Endothelial cell of umbilical vein (primary cell): ENCODE measurements at regions not wholly inside any gene's neighbourhood (a gene's known extent, or its start where the extent isn't known, plus 50 kb on each side); places are given as distances from the start of the nearest gene placed in this dataset.

Source experiments
- BruUV-seq: library from RNA; stranded (reverse); fragments of 400-500 nt; replicated peaks from 2 replicates; lab custom pipeline; 2021; lab: Mats Ljungman, UMichigan
- CTCF ChIA-PET: fragments of 300-600, 350-600 bp; sonication (Branson Sonifier 250); formaldehyde crosslinking; loops from one replicate; lab custom pipeline; 2021; ENCODE audit warnings: antibody characterized with exemption, inconsistent platforms; lab: Charles Lee
- POLR2A ChIA-PET: fragments of 300-600, 350-600 bp; sonication (Branson Sonifier 250); formaldehyde crosslinking; loops from one replicate; lab custom pipeline; 2021; ENCODE audit warnings: antibody characterized with exemption, inconsistent platforms; lab: Charles Lee
- DNase-seq: peaks from one replicate; pipeline ENCODE4 v3.0.0-alpha.2; 2011; ENCODE audit warnings: low read depth, low spot score
- FAIRE-seq: peaks from 2 replicates; lab custom pipeline; 2011; peaks lifted over from hg19 to GRCh38; lab: Jason Lieb, UNC
- H2AFZ ChIP-seq: 2 replicates; pipeline ENCODE4 v1.6.0; 2012; ENCODE audit warnings: low read depth, low read length, control low read depth, inconsistent platforms
- H3K27ac ChIP-seq: 2 replicates; pipeline ENCODE4 v1.5.1; 2011; ENCODE audit warnings: low read depth, mild to moderate bottlenecking, control low read depth, low read length, moderate library complexity; ENCODE audit not compliant: insufficient read depth
- H3K27me3 ChIP-seq, 2 experiments: 2 replicates each; pipeline versions ENCODE4 v1.6.0 to v1.6.1; 2011; ENCODE audit warnings: low read length in 2 of 2, mixed read lengths in 1 of 2; ENCODE audit not compliant: control insufficient read depth in 2 of 2, insufficient read depth in 2 of 2
- H3K36me3 ChIP-seq, 2 experiments: 2 replicates in 1 of 2; 3 replicates in 1 of 2; pipeline ENCODE4 v1.5.1; 2011; ENCODE audit warnings: low read length in 2 of 2, mild to moderate bottlenecking in 1 of 2, moderate library complexity in 1 of 2; ENCODE audit not compliant: control insufficient read depth in 2 of 2, insufficient read depth in 2 of 2; ENCODE audit errors: extremely low read depth in 1 of 2
- H3K4me1 ChIP-seq: 3 replicates; pipeline ENCODE4 v1.5.1; 2011; ENCODE audit warnings: mild to moderate bottlenecking, low read length; ENCODE audit not compliant: control insufficient read depth, insufficient read depth; ENCODE audit errors: extremely low read depth
- H3K4me2 ChIP-seq: 2 replicates; pipeline ENCODE4 v1.6.1; 2011; ENCODE audit warnings: low read length, control low read depth, mixed read lengths; ENCODE audit not compliant: insufficient read depth
- H3K4me3 ChIP-seq, 3 experiments: fragments of 200-600 bp in 1 of 3; sonication (generic), shearing (Covaris generic) in 1 of 3; replicated peaks in 1 of 3; 2 replicates each; pipeline ENCODE4 v1.5.1; 2011 to 2016; ENCODE audit warnings: control low read depth in 3 of 3, low read length in 3 of 3, mild to moderate bottlenecking in 2 of 3, inconsistent platforms in 1 of 3, low read depth in 1 of 3, moderate library complexity in 1 of 3; ENCODE audit not compliant: insufficient read depth in 1 of 3
- H3K79me2 ChIP-seq: 2 replicates; pipeline ENCODE4 v1.6.0; 2012; ENCODE audit warnings: low read length, inconsistent platforms; ENCODE audit not compliant: control insufficient read depth, insufficient read depth
- H3K9ac ChIP-seq: replicated peaks from 2 replicates; pipeline ENCODE3; 2011; ENCODE audit warnings: low read length, control low read depth; ENCODE audit not compliant: insufficient read depth; ENCODE audit errors: extremely low read depth
- H3K9me1 ChIP-seq: replicated peaks from 3 replicates; pipeline ENCODE4 v1.6.0; 2011; ENCODE audit warnings: mild to moderate bottlenecking, low read length; ENCODE audit not compliant: control insufficient read depth, insufficient read depth; ENCODE audit errors: extremely low read depth
- H3K9me3 ChIP-seq: replicated peaks from 2 replicates; pipeline ENCODE4 v1.5.1; 2012; ENCODE audit warnings: low read length, inconsistent platforms; ENCODE audit not compliant: control insufficient read depth, insufficient read depth
- H4K20me1 ChIP-seq: replicated peaks from 2 replicates; pipeline ENCODE3; 2011; ENCODE audit warnings: mild to moderate bottlenecking, low read length; ENCODE audit not compliant: control insufficient read depth, insufficient read depth; ENCODE audit errors: extremely low read depth
- EZH2 ChIP-seq: IDR thresholded peaks from 2 replicates; pipeline ENCODE4 v1.6.1; 2012; ENCODE audit warnings: borderline replicate concordance, low read depth, mild to moderate bottlenecking, moderate library complexity, low read length, inconsistent platforms; ENCODE audit not compliant: severe bottlenecking
- FOS ChIP-seq: IDR thresholded peaks from 2 replicates; pipeline ENCODE4 v1.6.1; 2011; ENCODE audit warnings: mild to moderate bottlenecking, low read length, moderate library complexity, borderline replicate concordance; ENCODE audit not compliant: insufficient read depth
- GATA2 ChIP-seq: IDR thresholded peaks from 2 replicates; pipeline ENCODE4 v1.7.0; 2011; ENCODE audit warnings: low read depth, mild to moderate bottlenecking, moderate library complexity, mixed read lengths, low read length; ENCODE audit not compliant: insufficient read length, insufficient read depth
- JUN ChIP-seq: IDR thresholded peaks from 2 replicates; pipeline ENCODE4 v1.6.1; 2011; ENCODE audit warnings: borderline replicate concordance, low read depth; ENCODE audit not compliant: insufficient read length, insufficient read depth
- MYC ChIP-seq: IDR thresholded peaks from one replicate; pipeline ENCODE4 v1.6.1; 2011; ENCODE audit warnings: mild to moderate bottlenecking, low read depth, low read length
- POLR2A ChIP-seq: IDR thresholded peaks from 2 replicates; pipeline ENCODE4 v1.6.1; 2012; ENCODE audit warnings: low read depth, mild to moderate bottlenecking, control low read depth, low read length
- POLR2AphosphoS5 ChIP-seq: IDR thresholded peaks from 2 replicates; pipeline ENCODE4 v1.6.1; 2012; ENCODE audit warnings: low read depth, mild to moderate bottlenecking, control low read depth, low read length, moderate library complexity; ENCODE audit not compliant: insufficient read depth
- dilution Hi-C: fragments of 300-500 bp; cut with MboI; formaldehyde crosslinking; loops from one replicate; pipeline ENCODE4 v1.15.0; 2019; ENCODE audit warnings: low sequenced_read_pairs; ENCODE audit not compliant: extremely low pct_ligation_motif_present
- intact Hi-C: fragments of 100-400 bp; cut with micrococcal nuclease; formaldehyde crosslinking; loops from one replicate; pipeline ENCODE4 v1.10.0; 2022
- TF ChIP-seq, protein P1 (sequence below), 2 donors: IDR thresholded peaks; 1 replicate in 1 of 2; 2 replicates in 1 of 2; pipeline ENCODE4 v1.5.1; 2011; ENCODE audit warnings: low read length in 2 of 2, mild to moderate bottlenecking in 2 of 2, moderate library complexity in 2 of 2, control low read depth in 1 of 2, inconsistent platforms in 1 of 2, low read depth in 1 of 2; ENCODE audit not compliant: insufficient read depth in 1 of 2; ENCODE audit errors: extremely low read depth in 1 of 2
- TF ChIP-seq, protein P2 (sequence below): IDR thresholded peaks from 2 replicates; pipeline ENCODE4 v1.6.1; 2011; ENCODE audit not compliant: insufficient read depth, insufficient read length

DNA sequence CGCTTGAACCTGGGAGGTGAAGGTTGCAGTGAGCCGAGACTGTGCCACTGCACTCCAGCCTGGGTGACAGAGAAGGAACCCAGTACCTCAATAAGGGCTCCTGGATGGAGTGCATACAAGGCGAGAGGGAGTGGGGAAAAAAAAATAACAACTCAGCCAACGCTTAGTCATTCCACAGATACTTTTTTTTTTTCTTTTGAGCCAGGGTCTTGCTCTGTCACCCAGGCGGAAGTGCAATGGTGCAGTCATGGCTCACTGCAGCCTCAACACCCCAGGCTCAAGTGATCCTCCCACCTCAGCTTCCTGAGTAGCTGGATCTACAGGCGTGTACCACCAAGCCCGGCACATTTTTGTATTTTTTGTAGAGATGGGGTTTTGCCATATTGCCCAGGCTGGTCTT, 59.5 kb upstream of the GGTA1 start:
- Histone ChIP-seq H3K4me2 (no peak overlapping the region), H3K9me1 (no peaks in the 10 kb centered on the region), H4K20me1 (no peaks in the 10 kb centered on the region), H3K9me3 (no peaks in the 10 kb centered on the region), H3K4me1 (peaks cover 20% of the 10 kb centered on the region), H3K79me2 (no peaks in the 10 kb centered on the region), H3K36me3 (no peaks in the 10 kb centered on the region), H3K27ac (no peak overlapping the region), H3K4me3 (no peak overlapping the region), H3K27me3 (no peaks in the 10 kb centered on the region), H2AFZ (no peak overlapping the region), H3K9ac (no peak overlapping the region)
- no peak for TF ChIP-seq MYC
- TF ChIP-seq, protein P1, sequence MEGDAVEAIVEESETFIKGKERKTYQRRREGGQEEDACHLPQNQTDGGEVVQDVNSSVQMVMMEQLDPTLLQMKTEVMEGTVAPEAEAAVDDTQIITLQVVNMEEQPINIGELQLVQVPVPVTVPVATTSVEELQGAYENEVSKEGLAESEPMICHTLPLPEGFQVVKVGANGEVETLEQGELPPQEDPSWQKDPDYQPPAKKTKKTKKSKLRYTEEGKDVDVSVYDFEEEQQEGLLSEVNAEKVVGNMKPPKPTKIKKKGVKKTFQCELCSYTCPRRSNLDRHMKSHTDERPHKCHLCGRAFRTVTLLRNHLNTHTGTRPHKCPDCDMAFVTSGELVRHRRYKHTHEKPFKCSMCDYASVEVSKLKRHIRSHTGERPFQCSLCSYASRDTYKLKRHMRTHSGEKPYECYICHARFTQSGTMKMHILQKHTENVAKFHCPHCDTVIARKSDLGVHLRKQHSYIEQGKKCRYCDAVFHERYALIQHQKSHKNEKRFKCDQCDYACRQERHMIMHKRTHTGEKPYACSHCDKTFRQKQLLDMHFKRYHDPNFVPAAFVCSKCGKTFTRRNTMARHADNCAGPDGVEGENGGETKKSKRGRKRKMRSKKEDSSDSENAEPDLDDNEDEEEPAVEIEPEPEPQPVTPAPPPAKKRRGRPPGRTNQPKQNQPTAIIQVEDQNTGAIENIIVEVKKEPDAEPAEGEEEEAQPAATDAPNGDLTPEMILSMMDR (IDR thresholded peaks at IDR 0.05; ENCODE audit: extremely low read depth in 1 of 2, insufficient read depth in 1 of 2, low read depth in 1 of 2, low read length in 2 of 2), result no peak
- TF ChIP-seq EZH2, result no peak
- no peak for TF ChIP-seq POLR2A
- TF ChIP-seq JUN, result no peak
- ChIA-PET POLR2A (no interaction called here), CTCF (interaction anchor here (1.2 to 1.3 kb wide), 3 partner anchors 9 to 128 kb away, joined by 3 to 4 read pairs (median 3); no protein-coding TSS in a partner anchor)
- dilution Hi-C loops, result no loop called here
- intact Hi-C loops, result no loop called here
- no TSS peak for BruUV-seq
- DNase-seq, result no peak
- peak; percentile 65 for FAIRE-seq

DNA sequence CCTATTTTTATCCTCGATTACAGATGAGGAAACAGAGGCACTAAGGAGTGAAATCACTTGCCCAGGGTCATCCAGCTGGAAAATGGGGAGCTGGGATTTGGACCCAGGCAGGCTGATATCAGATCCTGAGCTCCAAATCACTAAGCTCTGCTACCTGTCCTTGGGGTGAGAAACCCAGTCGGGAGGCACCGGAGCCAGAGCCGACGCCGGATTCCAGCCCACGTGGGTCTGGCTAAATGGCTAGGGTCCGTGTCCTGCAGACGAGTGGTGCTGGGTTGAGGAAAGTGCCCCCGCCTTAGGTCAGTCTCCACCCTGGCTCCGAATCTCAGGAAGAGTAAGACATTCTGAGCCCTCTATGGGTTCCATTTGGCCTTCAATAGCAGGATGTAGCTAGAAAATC, 61.3 kb upstream of the GGTA1 start:
- intact Hi-C loops, result no loop called here
- Histone ChIP-seq H3K4me1 (peaks cover 20% of the 10 kb centered on the region), H4K20me1 (no peaks in the 10 kb centered on the region), H3K27ac (no peak overlapping the region), H3K4me3 (no peak overlapping the region), H3K9ac (no peak overlapping the region), H3K36me3 (no peaks in the 10 kb centered on the region), H3K9me1 (no peaks in the 10 kb centered on the region), H3K4me2 (no peak overlapping the region), H3K27me3 (no peaks in the 10 kb centered on the region), H3K9me3 (no peaks in the 10 kb centered on the region), H3K79me2 (no peaks in the 10 kb centered on the region), H2AFZ (no peak overlapping the region)
- no TSS peak for BruUV-seq
- no peak for TF ChIP-seq FOS
- TF ChIP-seq, protein P2, sequence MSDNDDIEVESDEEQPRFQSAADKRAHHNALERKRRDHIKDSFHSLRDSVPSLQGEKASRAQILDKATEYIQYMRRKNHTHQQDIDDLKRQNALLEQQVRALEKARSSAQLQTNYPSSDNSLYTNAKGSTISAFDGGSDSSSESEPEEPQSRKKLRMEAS, result no peak
- TF ChIP-seq JUN, result no peak
- no peak for TF ChIP-seq POLR2A
- TF ChIP-seq POLR2AphosphoS5, result no peak
- TF ChIP-seq EZH2, result no peak
- TF ChIP-seq, protein P1 (IDR thresholded peaks at IDR 0.05; ENCODE audit: extremely low read depth in 1 of 2, insufficient read depth in 1 of 2, low read depth in 1 of 2, low read length in 2 of 2), result no peak
- TF ChIP-seq MYC, result no peak
- no peak for TF ChIP-seq GATA2
- dilution Hi-C loops, result no loop called here
- ChIA-PET POLR2A (no interaction called here), CTCF (interaction anchor here (1.1 to 3.3 kb wide), 3 partner anchors 10 to 123 kb away, joined by 5 to 19 read pairs (median 5); no protein-coding TSS in a partner anchor)
- FAIRE-seq (no peak), DNase-seq (no peak)
